Inferior parietal cortex (tissue), 1 donor: ENCODE measurements at regions not wholly inside any gene's neighbourhood (a gene's known extent, or its start where the extent isn't known, plus 50 kb on each side); places are given as distances from the start of the nearest gene placed in this dataset.

Experiments used
- DNase-seq: peaks from one replicate; pipeline ENCODE4 v3.0.0-alpha.2; 2016; ENCODE audit errors: extremely low spot score

GRCh38 chr18:39531659-39532058 lies 1966.1 kb upstream of the CELF4 start:
- no peak for DNase-seq

GRCh38 chr18:39529358-39529757 lies 1963.8 kb upstream of the CELF4 start:
- no peak for DNase-seq

- DNase-seq, result no peak
These were observed 1961.9 kb upstream of the CELF4 start for GRCh38 chr18:39527465-39527864.

- no peak for DNase-seq
These were observed 1958.8 kb upstream of the CELF4 start for GRCh38 chr18:39524370-39524769.

GRCh38 chr18:39523281-39523680 lies 1957.7 kb upstream of the CELF4 start:
- no peak for DNase-seq

GRCh38 chr18:39521164-39521563 lies 1955.6 kb upstream of the CELF4 start:
- no peak for DNase-seq

- DNase-seq, result no peak
These were observed 1954.1 kb upstream of the CELF4 start for GRCh38 chr18:39519741-39520140.

- no peak for DNase-seq
These were observed 1949.7 kb upstream of the CELF4 start for GRCh38 chr18:39515299-39515698.

GRCh38 chr18:39513186-39513585 lies 1947.6 kb upstream of the CELF4 start:
- no peak for DNase-seq

GRCh38 chr18:39506581-39507330 lies 1941.2 kb upstream of the CELF4 start:
- no peak for DNase-seq

- no peak for DNase-seq
These were observed 1934.7 kb upstream of the CELF4 start for GRCh38 chr18:39500306-39500705.

GRCh38 chr18:39497821-39498220 lies 1932.2 kb upstream of the CELF4 start:
- no peak for DNase-seq

- no peak for DNase-seq
These were observed 1931.4 kb upstream of the CELF4 start for GRCh38 chr18:39496986-39497385.

- DNase-seq, result no peak
These were observed 1928.8 kb upstream of the CELF4 start for GRCh38 chr18:39494211-39494896.

- DNase-seq, result no peak
These were observed 1925.8 kb upstream of the CELF4 start for GRCh38 chr18:39491408-39491807.

GRCh38 chr18:39489431-39489830 lies 1923.8 kb upstream of the CELF4 start:
- DNase-seq, result no peak

GRCh38 chr18:39487932-39488331 lies 1922.3 kb upstream of the CELF4 start:
- no peak for DNase-seq

- DNase-seq, result no peak
These were observed 1920.7 kb upstream of the CELF4 start for GRCh38 chr18:39486268-39486667.

- no peak for DNase-seq
These were observed 1920.1 kb upstream of the CELF4 start for GRCh38 chr18:39485696-39486095.

GRCh38 chr18:39481281-39481680 lies 1915.7 kb upstream of the CELF4 start:
- no peak for DNase-seq

GRCh38 chr18:39480494-39481195 lies 1915.0 kb upstream of the CELF4 start:
- peak; percentile 20 for DNase-seq

GRCh38 chr18:39464006-39464405 lies 1898.4 kb upstream of the CELF4 start:
- DNase-seq, result no peak

GRCh38 chr18:39462436-39462835 lies 1896.8 kb upstream of the CELF4 start:
- DNase-seq, result no peak
